ENCODE measurements at regions not wholly inside any gene's neighbourhood (a gene's known extent, or its start where the extent isn't known, plus 50 kb on each side); places are given as distances from the start of the nearest gene placed in this dataset.
A peak's percentile ranks its signal among the peaks of the same experiment; 100 is the strongest.

- intact Hi-C loops (cut with DNase I): loop anchor here in 1 of 2 donors (10.0 kb wide), 1 partner anchor 161 kb away; no protein-coding TSS in a partner anchor
- DNase-seq (ENCODE audit: low spot score): no peak
These were observed 248.4 kb downstream of the ETAA1 start for GRCh38 chr2:67645280-67646138.

GRCh38 chr2:67646714-67647333 lies 249.7 kb downstream of the ETAA1 start:
- no peak for DNase-seq (ENCODE audit: low spot score)
- intact Hi-C loops (cut with DNase I): loop anchor here in 1 of 2 donors (10.0 kb wide), 1 partner anchor 162 kb away; no protein-coding TSS in a partner anchor

- intact Hi-C loops (cut with DNase I): loop anchor here (5.0 to 10.0 kb wide), 5 partner anchors 165 to 1225 kb away; partner anchors contain the start of gene MEIS1 (in 1 of the 2)
- DNase-seq (ENCODE audit: low spot score): no peak
These were observed 252.5 kb downstream of the ETAA1 start for GRCh38 chr2:67649331-67650261.

GRCh38 chr2:67650291-67651133 lies 253.4 kb downstream of the ETAA1 start:
- peak; percentile 93 for DNase-seq (ENCODE audit: low spot score)
- intact Hi-C loops (cut with DNase I): loop anchor here (5.0 to 10.0 kb wide), 4 partner anchors 498 to 1226 kb away; partner anchors contain the start of gene MEIS1 (in 1 of the 2)

GRCh38 chr2:67651565-67651964 lies 254.4 kb downstream of the ETAA1 start:
- DNase-seq (ENCODE audit: low spot score): no peak
- intact Hi-C loops (cut with DNase I): loop anchor here (5.0 to 10.0 kb wide), 4 partner anchors 499 to 1227 kb away; partner anchors contain the start of gene MEIS1 (in 1 of the 2)

- DNase-seq (ENCODE audit: low spot score): no peak
- intact Hi-C loops (cut with DNase I): loop anchor here (5.0 to 10.0 kb wide), 4 partner anchors 500 to 1228 kb away; partner anchors contain the start of gene MEIS1 (in 1 of the 2)
These were observed 255.5 kb downstream of the ETAA1 start for GRCh38 chr2:67652679-67653078.

GRCh38 chr2:67656875-67657274 lies 259.7 kb downstream of the ETAA1 start:
- intact Hi-C loops (cut with DNase I): loop anchor here (10.0 kb wide), 2 partner anchors 1082 to 1232 kb away; no protein-coding TSS in a partner anchor
- no peak for DNase-seq (ENCODE audit: low spot score)

- DNase-seq (ENCODE audit: low spot score): no peak
- intact Hi-C loops (cut with DNase I): loop anchor here (10.0 kb wide), 2 partner anchors 1084 to 1234 kb away; no protein-coding TSS in a partner anchor
These were observed 261.7 kb downstream of the ETAA1 start for GRCh38 chr2:67658820-67659219.

GRCh38 chr2:67660015-67660602 lies 263.0 kb downstream of the ETAA1 start:
- DNase-seq (ENCODE audit: low spot score): no peak
- intact Hi-C loops (cut with DNase I): loop anchor here in 1 of 2 donors (10.0 kb wide), 1 partner anchor 1075 kb away; no protein-coding TSS in a partner anchor

- intact Hi-C loops (cut with DNase I): loop anchor here in 1 of 2 donors (10.0 kb wide), 1 partner anchor 1076 kb away; no protein-coding TSS in a partner anchor
- no peak for DNase-seq (ENCODE audit: low spot score)
These were observed 263.7 kb downstream of the ETAA1 start for GRCh38 chr2:67660871-67661270.

GRCh38 chr2:67662222-67662621 lies 265.1 kb downstream of the ETAA1 start:
- intact Hi-C loops (cut with DNase I): loop anchor here in 1 of 2 donors (10.0 kb wide), 1 partner anchor 1077 kb away; no protein-coding TSS in a partner anchor

GRCh38 chr2:67663776-67664175 lies 266.6 kb downstream of the ETAA1 start:
- intact Hi-C loops (cut with DNase I): loop anchor here in 1 of 2 donors (10.0 kb wide), 1 partner anchor 1079 kb away; no protein-coding TSS in a partner anchor
- DNase-seq (ENCODE audit: low spot score): no peak

More at GRCh38 chr2:67662222-67662621, 265.1 kb downstream of the ETAA1 start:
- no peak for DNase-seq (ENCODE audit: low spot score)

- DNase-seq (ENCODE audit: low spot score): no peak
- intact Hi-C loops (cut with DNase I): loop anchor here in 1 of 2 donors (10.0 kb wide), 1 partner anchor 1082 kb away; no protein-coding TSS in a partner anchor
These were observed 269.4 kb downstream of the ETAA1 start for GRCh38 chr2:67666386-67667053.

- no peak for DNase-seq (ENCODE audit: low spot score)
- intact Hi-C loops (cut with DNase I): loop anchor here in 1 of 2 donors (10.0 kb wide), 1 partner anchor 1082 kb away; no protein-coding TSS in a partner anchor
These were observed 270.1 kb downstream of the ETAA1 start for GRCh38 chr2:67667054-67667908.

- intact Hi-C loops (cut with DNase I): loop anchor here in 1 of 2 donors (10.0 kb wide), 1 partner anchor 1084 kb away; no protein-coding TSS in a partner anchor
- DNase-seq (ENCODE audit: low spot score): no peak
These were observed 271.4 kb downstream of the ETAA1 start for GRCh38 chr2:67668538-67668937.

Data from posterior vena cava (tissue), 2 donors.